HG03571 (cell line): ENCODE measurements at regions not wholly inside any gene's neighbourhood (a gene's known extent, or its start where the extent isn't known, plus 50 kb on each side); places are given as distances from the start of the nearest gene placed in this dataset.
"Not testable (repeated sequence)": the region's sequence is repeated elsewhere in the genome, so short reads cannot be mapped to it uniquely, and the experiment has no call there.

Experiments used
- ATAC-seq: cut with Tn5 transposase; IDR thresholded peaks from one replicate; pipeline ENCODE4 v1.9.1; 2021; ENCODE audit not compliant: unreplicated experiment

DNA sequence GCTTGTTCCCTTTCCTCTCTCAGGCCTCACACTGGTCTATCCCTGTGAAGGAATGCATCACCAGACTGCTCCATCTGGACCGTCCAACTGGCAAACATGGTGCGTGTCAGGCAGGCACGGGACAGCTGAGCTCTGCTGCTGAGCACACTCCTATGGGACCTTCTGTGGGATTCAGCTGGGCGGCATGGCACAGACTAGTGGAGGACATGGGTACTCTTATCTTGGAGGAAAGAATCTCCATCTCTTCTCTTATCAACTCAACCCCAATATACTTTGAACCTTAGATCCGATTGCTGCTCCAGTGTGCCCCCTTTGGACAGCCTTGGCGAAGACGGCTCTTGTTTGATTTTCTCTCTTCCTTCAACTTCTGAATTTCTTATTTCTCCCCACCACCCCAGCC lies 593.6 kb downstream of the ETS1 start:
- ATAC-seq = no peak

- no peak for ATAC-seq
Observed at GRCh38 chr11:127993281-127993680, 594.1 kb downstream of the ETS1 start.

- no peak for ATAC-seq
Observed at GRCh38 chr11:127986073-127986472, 601.3 kb downstream of the ETS1 start.

DNA sequence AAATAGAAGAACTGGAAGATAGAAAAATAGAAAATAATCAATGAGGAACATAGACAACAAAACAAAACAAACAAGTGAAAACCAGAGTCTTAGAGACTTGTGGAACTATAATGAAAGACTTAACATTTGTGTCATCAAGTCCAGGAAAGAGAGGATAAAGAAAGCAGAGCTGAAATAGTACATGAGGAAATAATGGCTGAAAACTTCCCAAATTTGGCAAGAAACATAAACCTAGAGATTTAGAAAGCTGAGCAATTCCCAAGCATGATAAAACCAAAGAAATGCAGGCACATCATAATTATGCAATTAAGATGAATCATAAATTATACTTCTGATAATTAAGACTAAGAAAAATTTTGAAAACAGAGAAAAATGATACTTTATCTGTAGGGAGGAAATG lies 614.5 kb downstream of the ETS1 start:
- ATAC-seq = no peak

DNA sequence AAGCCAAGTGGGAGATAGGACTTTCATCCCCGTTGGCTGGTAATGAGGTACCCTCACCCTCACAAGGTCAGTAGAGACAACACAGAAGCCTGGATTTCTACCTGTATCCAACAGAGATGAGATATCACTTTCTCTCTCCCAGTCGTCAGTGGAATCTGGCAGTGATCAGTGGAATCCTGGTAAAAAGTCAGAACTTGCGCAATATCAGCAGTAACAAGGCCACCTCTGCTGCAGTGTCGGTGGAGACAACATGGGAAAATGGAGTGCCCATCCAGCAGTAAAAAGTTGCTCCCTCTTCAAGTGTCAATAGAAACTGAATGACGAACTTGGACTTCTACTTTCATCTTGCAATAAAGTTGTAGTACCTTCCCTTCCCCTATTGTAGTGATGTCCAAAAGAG lies 615.9 kb downstream of the ETS1 start:
- ATAC-seq = no peak

DNA sequence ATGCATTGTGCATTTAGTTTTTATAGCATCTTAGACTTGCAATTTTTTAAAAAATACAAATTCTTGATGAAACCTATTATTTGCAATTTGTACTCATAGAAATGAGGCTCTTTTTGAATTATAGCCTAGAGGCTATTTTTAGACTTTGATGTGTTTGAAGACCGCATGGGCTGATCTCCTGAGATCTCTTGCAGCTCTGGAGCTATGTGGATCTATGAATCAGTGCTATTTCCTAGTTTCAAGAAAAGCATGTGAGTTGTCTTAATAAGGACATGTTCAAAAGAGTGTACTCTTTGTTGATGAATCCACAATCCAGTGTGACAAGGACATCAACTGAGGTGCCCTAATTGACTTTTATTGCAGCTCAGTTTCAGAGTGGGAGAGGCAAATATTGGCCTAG lies 620.5 kb downstream of the ETS1 start:
- no peak for ATAC-seq

- ATAC-seq = no peak
Observed at GRCh38 chr11:127965939-127966668, 621.3 kb downstream of the ETS1 start.

- ATAC-seq = no peak
Observed at GRCh38 chr11:127962416-127962815, 624.9 kb downstream of the ETS1 start.

- ATAC-seq = no peak
Observed at GRCh38 chr11:127950162-127950561, 637.2 kb downstream of the ETS1 start.

GRCh38 chr11:127943763-127944162 lies 643.6 kb downstream of the ETS1 start:
- no peak for ATAC-seq

DNA sequence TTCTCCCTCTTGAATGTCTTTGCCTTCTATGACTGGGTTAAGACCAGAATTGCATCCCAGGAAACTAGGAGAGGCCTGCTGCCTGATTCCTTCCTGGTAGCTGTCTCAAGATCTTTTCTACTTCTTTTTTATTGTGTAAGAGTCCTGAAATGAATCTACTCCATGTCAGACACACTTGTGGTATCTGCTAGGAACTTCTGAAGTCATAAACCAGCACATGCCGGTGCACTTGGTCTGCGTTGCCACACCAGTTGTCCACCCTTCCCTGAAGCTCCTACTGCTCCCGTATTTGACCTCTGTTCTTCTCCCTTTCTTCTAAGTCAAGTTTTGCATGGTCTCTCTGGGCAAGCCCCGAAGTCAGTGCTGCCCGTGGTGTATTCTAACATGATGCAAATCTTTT lies 644.2 kb downstream of the ETS1 start:
- no peak for ATAC-seq

- ATAC-seq = not testable (repeated sequence)
Observed at GRCh38 chr11:127941554-127941953, 645.8 kb downstream of the ETS1 start.

DNA sequence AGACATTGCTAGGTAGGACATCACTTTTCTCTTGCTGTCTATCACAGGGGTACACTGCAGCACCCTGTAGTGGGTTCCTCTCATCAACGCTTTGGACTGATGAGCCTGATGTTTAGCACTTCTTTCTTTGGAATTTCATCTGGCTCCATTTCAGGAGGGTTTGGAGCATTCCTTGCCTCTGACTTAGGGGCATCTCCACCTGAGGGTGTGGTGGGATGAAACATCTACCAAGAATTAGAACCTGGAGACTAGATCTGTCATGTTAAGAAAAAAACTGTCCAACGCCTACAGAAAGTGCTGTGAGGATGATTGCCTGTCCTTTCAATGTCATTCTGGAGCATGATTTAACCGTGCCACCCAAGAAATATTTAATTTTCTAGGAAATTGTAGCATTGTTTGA lies 648.4 kb downstream of the ETS1 start:
- ATAC-seq = no peak

- no peak for ATAC-seq
Observed at GRCh38 chr11:127935081-127935480, 652.3 kb downstream of the ETS1 start.

GRCh38 chr11:127933961-127934360 lies 653.4 kb downstream of the ETS1 start:
- not testable (repeated sequence) for ATAC-seq

- ATAC-seq = no peak
Observed at GRCh38 chr11:127931803-127932202, 655.6 kb downstream of the ETS1 start.

DNA sequence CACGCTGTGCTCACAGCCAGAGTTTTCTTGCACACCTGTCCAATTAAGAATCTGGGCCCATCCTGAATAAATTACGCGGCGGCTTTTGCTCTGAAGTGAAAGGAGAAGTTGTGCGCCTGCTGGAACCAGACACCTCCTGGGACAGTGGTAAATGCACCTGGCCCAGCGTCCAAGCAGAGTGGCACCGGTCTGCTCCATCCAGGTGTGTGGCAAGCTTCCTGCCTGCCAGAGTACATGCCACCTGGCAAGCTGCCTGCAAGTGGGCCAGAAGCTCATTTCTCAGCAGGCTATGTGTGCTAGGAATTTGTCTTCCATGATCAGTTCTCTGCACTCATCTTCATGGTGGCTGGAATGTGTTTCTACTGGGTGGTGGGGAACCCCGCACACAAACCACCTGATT lies 660.6 kb downstream of the ETS1 start:
- ATAC-seq = no peak

DNA sequence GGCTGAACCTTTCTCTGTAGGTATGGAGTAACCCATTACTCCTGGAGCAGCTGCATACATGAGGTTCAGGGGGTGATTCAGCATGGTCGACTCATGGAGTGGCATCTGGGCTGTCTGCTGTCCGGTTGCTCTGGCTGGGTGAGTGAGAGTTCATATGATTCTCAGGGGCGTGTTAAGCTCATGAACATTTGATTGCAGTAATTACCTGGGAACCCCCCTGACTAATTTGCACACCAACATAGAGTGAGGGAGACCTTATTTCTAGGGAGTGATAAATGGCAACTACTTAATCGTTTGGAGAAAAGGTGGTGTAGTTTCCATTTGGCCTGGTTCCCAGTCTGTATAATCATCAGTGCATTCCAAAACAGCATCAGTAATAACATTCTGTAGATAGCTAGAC lies 661.9 kb downstream of the ETS1 start:
- no peak for ATAC-seq

DNA sequence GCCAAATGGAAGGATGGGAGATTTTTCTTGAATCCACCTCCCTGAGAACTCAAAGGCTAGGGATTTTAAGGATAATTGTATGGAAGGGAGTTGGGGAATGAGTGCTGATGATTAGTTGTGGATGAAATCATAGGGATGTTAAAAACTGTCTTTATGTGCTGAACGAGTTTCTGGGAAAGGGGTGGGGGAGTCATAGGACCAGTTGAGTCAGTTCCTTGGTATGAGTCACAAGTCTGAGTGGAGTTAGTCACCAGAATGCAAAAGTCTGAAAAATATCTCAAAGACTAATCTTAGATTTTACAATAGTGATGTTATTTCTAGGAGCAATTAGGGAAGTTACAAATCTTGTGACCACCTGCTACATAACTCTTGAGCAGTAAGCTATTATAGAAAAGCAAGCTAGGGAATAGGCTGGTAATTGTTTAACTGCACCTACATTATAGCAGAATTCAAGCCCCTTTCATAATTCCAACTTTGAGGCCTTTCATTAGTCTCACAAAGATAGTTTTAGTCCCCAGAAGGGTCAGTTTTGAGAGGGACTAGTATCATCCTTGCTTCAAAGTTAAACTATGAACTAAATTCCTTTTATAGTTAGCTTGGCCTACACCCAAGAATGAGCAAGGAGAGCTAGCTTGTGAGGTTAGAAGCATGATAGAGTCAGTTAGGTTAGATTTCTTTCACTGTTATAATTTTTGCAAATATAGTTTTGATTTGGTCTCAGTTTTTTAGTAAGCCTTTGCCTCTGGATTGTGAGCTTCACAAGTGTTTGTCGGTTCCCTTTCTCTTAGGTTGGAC lies 668.0 kb downstream of the ETS1 start:
- ATAC-seq = no peak

GRCh38 chr11:127902382-127902781 lies 685.0 kb downstream of the ETS1 start:
- no peak for ATAC-seq

DNA sequence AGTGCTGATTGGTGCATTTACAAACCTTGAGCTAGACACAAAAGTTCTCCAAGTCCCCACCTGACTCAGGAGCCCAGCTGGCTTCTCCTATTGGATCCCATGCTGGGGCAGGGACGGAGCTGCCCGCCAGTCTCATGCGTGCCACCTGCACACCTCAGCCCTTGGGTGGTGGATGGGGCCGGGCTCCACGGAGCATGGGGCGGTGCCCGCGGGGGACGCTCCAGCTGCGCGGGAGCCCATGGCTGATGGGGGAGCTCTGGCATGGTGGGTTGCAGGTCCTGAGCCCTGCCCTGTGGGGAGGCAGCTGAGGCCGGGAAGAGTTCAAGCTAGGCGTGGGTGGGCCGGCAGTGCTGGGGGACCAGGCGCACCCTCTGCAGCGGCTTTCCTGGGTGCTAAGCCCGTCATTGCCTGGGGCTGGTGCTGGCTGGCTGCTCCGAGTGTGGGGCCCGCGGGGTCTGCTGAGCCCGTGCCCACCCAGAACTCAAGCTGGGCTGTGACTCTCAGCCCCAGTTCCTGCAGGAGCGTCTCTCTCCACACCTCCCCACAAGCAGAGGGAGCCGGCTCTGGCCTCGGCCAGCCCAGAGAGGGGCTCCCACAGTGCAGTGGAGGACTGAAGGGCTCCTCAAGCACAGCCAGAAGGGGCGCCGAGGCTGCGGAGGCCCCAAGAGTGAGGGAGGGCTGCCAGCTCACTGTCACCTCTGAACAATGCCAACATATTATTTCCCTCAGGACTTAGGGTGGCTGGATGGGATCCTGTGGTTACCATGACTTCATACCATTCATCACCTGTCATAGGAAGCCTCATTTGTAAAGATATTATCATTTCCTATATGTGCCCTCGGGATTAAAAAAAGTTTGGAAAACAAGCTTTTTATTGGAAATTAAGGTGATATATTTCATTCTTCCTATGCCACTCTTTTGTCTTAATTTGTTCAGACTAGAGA lies 688.7 kb downstream of the ETS1 start:
- ATAC-seq = no peak
